GM12874 (cell line): ENCODE measurements at regions not wholly inside any gene's neighbourhood (a gene's known extent, or its start where the extent isn't known, plus 50 kb on each side); places are given as distances from the start of the nearest gene placed in this dataset.

Experiments used
- TF ChIP-seq, protein P1 (sequence below): IDR thresholded peaks from 2 replicates; pipeline ENCODE4 v1.5.1; 2011; ENCODE audit warnings: low read depth, mild to moderate bottlenecking, control low read depth, low read length, moderate library complexity; ENCODE audit not compliant: insufficient read depth

DNA sequence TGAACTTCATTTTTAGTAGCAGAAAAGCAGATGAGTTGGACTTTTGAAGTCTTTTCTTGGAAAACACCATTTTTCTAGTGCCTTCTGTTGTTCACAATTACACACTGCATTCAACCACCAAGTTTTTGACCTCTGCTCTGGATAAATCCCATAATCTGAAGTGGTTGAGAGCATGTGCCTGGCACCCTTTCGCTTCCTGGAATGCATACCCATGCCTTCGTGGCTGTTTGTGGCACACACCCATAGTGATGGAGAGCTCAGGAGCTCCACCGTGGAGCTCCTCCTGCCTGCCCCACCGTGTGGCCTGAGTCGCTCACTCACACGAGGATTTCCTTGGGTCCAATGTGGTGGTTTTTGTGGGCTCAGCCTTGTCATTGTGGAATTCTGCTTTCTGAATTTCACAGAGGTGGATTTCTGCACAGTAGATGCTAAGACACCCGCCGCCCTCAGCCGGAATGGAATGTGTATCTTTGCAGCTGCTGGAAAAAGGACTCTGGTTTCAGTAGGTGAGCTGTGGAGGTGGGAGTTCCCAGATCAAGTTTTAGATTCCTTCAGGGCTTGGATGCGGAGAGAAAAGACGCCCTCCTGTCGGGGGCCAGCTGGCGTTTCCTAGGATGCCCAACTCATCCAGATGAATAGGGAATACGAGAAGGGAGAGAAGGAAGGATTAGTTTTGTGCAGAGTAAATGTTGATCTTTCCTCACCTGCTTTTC, 500.4 kb downstream of the IRX1 start:
- TF ChIP-seq, protein P1, sequence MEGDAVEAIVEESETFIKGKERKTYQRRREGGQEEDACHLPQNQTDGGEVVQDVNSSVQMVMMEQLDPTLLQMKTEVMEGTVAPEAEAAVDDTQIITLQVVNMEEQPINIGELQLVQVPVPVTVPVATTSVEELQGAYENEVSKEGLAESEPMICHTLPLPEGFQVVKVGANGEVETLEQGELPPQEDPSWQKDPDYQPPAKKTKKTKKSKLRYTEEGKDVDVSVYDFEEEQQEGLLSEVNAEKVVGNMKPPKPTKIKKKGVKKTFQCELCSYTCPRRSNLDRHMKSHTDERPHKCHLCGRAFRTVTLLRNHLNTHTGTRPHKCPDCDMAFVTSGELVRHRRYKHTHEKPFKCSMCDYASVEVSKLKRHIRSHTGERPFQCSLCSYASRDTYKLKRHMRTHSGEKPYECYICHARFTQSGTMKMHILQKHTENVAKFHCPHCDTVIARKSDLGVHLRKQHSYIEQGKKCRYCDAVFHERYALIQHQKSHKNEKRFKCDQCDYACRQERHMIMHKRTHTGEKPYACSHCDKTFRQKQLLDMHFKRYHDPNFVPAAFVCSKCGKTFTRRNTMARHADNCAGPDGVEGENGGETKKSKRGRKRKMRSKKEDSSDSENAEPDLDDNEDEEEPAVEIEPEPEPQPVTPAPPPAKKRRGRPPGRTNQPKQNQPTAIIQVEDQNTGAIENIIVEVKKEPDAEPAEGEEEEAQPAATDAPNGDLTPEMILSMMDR: no peak

DNA sequence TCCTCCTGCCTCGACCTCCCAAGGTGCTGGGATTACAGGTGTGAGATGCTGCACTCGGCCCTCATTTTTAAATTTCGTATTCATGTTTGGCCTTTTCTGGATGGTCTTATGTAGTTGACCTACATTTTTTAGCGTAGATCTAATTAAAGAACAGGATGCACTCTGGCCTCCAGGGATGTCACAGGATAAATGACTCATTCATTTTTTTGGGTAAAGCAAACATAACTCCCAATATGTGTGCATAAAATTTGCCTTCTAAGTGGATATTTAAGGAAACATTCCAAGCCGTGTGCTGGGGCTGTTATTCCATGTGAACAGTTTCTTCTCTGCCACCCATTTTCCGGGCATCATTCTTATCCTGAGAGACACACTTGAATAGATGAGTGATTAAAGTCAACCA, 501.6 kb downstream of the IRX1 start:
- TF ChIP-seq, protein P1: no peak

DNA sequence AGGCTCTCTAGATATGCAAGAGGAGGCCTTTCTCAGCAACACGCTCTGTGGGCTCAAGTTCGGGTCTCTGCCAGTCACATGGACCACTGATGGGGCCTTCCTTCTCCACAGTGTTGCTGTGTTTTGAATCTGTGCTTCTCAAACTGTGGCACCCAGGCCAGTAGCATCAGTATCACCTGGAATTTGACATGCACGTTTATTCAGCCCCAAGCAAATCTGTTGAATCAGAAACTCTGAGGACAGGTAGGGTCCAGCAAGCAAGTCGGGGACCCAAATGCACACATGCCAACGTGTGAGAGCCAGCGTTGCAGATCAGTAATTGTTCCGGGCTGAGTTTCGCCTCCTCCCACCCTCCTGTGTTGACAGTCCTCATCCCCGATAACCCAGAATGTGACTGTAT, 502.6 kb downstream of the IRX1 start:
- TF ChIP-seq, protein P1: no peak

DNA sequence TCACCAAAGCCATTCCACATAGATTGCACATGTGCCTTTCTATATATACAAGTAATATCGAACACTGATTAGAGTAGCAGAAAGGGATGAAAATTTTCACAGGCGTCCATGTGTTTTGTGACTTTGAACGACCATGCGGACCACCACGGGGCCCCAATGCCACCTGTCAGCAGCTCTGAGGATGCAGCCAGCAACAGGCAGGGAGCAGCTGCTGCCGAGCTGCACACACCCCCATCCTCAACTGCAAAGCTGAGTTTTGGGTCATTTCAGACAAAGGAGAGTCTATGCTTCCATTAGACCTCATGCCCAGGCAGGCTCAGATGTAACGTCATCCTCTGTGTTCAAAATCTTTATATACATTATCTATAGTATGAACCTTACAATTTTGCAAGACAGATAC, 503.8 kb downstream of the IRX1 start:
- TF ChIP-seq, protein P1: no peak

DNA sequence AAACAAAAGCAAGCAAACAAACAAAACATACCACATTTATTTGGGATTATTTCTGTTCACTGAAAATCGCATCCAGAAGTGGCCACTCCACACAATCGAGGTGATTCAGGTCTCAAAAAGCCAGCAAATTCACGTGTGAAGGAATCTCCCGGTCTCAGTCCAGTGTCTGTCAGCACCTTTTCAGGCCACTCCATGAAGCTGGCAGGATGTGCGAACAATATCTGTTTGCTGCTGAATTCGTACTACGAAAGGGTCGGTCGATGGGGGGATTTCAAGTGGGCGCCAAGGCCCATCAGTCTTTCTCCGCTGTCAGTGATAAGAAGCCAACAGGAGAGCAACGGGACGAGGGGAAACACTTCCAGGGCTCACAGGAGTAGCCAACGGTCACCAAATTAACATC, 505.1 kb downstream of the IRX1 start:
- TF ChIP-seq, protein P1: no peak

DNA sequence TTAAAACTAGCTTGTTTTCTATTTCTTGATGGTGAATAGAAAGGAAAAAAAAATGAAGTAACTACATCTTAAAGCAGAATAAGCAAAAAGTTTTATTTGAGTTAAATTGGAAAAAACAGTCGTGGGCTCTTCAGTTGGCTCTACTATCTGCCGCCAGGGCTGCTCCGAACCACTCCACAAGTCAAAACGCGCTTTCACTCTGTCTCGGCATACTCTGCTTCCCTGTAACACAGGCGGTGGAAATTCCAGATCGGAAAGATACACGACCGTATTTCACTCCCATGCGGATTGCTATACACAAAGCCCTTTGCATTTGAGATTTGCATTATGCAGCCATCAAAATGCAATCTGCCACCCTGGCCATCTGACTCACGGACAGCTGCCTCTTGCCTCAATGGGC, 505.6 kb downstream of the IRX1 start:
- TF ChIP-seq, protein P1: no peak

DNA sequence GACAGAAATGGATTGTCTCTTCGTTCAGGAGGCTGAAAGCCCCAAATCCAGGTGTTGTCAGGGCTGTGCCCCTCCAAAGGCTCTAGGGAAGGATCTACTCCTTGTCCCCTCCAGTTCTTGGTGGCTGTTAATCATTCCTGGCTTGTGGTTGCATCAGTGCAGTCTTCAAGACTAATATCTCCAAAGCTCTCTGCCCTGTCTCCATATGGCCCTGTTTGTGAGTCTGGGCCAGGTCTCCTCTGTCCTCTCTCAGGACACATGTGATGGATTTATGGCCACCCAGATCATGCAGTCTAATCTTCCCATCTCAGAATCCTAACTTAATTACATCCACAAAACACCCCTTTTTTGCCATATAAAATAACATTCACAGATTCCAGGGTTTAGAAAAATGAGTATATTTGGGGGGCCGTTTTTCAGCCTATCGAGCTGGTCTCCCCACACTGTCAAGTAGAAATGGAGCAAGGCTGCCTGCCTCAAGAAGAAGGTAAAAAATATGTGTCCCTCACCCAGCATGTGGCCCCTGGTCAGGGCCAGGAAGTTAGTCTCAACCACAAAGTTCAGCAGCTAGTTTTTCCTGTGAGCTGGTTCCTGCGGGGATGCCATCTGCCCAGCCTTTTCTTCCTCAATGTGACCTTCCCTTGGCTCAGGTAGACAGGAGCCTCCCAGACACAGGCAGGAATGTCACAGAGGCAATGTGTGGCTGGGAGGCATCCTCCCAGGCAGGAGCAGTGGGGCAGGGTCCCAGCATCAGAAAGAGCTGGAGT, 509.4 kb downstream of the IRX1 start:
- TF ChIP-seq, protein P1: no peak
